Lower lobe of right lung (tissue), 2 donors: ENCODE measurements at regions not wholly inside any gene's neighbourhood (a gene's known extent, or its start where the extent isn't known, plus 50 kb on each side); places are given as distances from the start of the nearest gene placed in this dataset.
"Not testable (repeated sequence)": the region's sequence is repeated elsewhere in the genome, so short reads cannot be mapped to it uniquely, and the experiment has no call there.

ENCODE experiments used
- ATAC-seq, 2 donors: fragments of 200-7000 bp; cut with Tn5 transposase; one replicate each; pipeline ENCODE4 v1.9.1; 2020 to 2022; ENCODE audit warnings: mild to moderate bottlenecking in 2 of 2, moderate library complexity in 2 of 2
- DNase-seq: peaks from one replicate; pipeline ENCODE4 v3.0.0-alpha.2; 2020
- H3K27ac ChIP-seq: fragments of 200-600 bp; one replicate; pipeline ENCODE4 v1.8.0; 2022
- H3K27me3 ChIP-seq: fragments of 200-600 bp; one replicate; pipeline ENCODE4 v1.8.0; 2022; ENCODE audit warnings: low read depth
- H3K36me3 ChIP-seq: fragments of 200-600 bp; one replicate; pipeline ENCODE4 v1.8.0; 2022; ENCODE audit warnings: mild to moderate bottlenecking
- H3K4me1 ChIP-seq: fragments of 200-600 bp; one replicate; pipeline ENCODE4 v1.8.0; 2022
- H3K4me3 ChIP-seq: fragments of 200-600 bp; one replicate; pipeline ENCODE4 v1.8.0; 2022; ENCODE audit warnings: mild to moderate bottlenecking
- H3K9me3 ChIP-seq: fragments of 200-600 bp; one replicate; pipeline ENCODE4 v1.8.0; 2022
- intact Hi-C: fragments of 100-400 bp; cut with DNase I; formaldehyde crosslinking; loops from one replicate; pipeline ENCODE4 v1.11.0; 2022
- TF ChIP-seq, protein P1 (sequence below): fragments of 200-600 bp; IDR thresholded peaks from one replicate; pipeline ENCODE4 v1.8.0; 2022; ENCODE audit warnings: antibody characterized with exemption, mild to moderate bottlenecking
- donor health status: DM: no; HTN: yes; CAD: no; lungs with severe emphysema.

DNA sequence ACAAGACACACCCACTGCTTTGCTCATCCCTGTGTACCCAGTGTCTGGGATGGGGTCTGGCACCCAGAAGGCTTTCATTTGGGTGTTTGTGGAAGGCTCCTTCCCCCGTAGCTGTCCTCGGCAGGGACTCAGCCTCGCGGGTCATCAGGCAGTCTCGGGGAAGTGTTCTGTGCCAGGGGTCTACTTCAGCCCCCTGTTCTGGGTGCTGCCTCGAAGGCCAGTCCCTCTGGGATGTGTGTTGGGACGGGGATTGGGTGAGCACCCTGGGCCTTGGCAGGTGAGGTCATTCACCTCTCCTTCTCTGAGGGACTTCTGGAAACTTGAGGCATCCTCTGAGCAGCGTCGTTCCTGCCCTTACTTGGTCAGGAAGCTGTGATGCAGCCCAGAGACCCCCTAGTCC lies 65.5 kb downstream of the RPUSD4 start:
- Histone ChIP-seq H3K36me3 (no peaks in the 10 kb centered on the region), H3K4me1 (peaks cover 4% of the 10 kb centered on the region), H3K27ac (no peak overlapping the region), H3K4me3 (no peak overlapping the region), H3K9me3 (no peaks in the 10 kb centered on the region), H3K27me3 (no peaks in the 10 kb centered on the region)
- TF ChIP-seq, protein P1, sequence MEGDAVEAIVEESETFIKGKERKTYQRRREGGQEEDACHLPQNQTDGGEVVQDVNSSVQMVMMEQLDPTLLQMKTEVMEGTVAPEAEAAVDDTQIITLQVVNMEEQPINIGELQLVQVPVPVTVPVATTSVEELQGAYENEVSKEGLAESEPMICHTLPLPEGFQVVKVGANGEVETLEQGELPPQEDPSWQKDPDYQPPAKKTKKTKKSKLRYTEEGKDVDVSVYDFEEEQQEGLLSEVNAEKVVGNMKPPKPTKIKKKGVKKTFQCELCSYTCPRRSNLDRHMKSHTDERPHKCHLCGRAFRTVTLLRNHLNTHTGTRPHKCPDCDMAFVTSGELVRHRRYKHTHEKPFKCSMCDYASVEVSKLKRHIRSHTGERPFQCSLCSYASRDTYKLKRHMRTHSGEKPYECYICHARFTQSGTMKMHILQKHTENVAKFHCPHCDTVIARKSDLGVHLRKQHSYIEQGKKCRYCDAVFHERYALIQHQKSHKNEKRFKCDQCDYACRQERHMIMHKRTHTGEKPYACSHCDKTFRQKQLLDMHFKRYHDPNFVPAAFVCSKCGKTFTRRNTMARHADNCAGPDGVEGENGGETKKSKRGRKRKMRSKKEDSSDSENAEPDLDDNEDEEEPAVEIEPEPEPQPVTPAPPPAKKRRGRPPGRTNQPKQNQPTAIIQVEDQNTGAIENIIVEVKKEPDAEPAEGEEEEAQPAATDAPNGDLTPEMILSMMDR: no peak
- intact Hi-C loops: no loop called here
- no peak for DNase-seq
- no peak for ATAC-seq

DNA sequence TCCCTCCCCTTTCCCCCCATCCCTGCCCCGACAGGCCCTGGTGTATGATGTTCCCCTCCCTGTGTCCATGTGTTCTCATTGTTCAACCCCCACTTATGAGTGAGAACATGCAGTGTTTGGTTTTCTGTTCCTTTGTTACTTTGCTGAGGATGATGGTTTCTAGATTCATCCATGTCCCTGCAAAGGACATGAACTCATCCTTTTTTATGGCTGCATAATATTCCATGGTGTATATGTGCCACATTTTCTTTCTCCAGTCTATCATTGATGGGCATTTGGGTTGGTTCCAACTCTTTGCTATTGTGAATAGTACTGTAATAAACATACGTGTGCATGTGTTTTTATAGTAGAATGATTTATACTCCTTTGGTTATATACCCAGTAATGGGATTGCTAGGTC lies 68.0 kb downstream of the RPUSD4 start:
- H3K36me3 ChIP-seq, H3K9me3 ChIP-seq, DNase-seq, H3K4me3 ChIP-seq, H3K27me3 ChIP-seq, H3K27ac ChIP-seq, intact Hi-C loops, ATAC-seq: not testable (repeated sequence)
- H3K4me1 ChIP-seq: peaks cover 29% of the 10 kb centered on the region

DNA sequence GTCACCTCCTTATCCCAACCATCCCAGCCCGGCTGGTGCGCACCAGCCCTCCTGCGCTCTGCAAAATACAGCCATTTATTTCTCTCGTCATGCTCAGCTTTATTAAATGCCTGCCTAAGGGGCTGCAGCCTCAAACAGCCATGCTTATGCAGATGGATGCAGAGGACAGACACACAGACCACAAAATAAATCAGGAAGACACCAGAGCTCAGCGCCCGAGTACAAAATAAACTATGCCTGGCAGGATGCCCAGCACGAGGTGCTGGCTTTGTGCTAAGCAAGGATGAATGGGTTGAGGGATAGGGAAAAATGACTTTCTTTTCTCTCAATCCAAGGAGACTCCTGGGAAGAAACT lies 70.5 kb downstream of the RPUSD4 start:
- Histone ChIP-seq H3K4me3 (no peak overlapping the region), H3K36me3 (no peaks in the 10 kb centered on the region), H3K27me3 (no peaks in the 10 kb centered on the region), H3K9me3 (no peaks in the 10 kb centered on the region), H3K27ac (no peak overlapping the region), H3K4me1 (peaks cover 36% of the 10 kb centered on the region)
- TF ChIP-seq, protein P1: no peak
- ATAC-seq (peak; percentile 8 to 25), DNase-seq (no peak)
- intact Hi-C loops: no loop called here

DNA sequence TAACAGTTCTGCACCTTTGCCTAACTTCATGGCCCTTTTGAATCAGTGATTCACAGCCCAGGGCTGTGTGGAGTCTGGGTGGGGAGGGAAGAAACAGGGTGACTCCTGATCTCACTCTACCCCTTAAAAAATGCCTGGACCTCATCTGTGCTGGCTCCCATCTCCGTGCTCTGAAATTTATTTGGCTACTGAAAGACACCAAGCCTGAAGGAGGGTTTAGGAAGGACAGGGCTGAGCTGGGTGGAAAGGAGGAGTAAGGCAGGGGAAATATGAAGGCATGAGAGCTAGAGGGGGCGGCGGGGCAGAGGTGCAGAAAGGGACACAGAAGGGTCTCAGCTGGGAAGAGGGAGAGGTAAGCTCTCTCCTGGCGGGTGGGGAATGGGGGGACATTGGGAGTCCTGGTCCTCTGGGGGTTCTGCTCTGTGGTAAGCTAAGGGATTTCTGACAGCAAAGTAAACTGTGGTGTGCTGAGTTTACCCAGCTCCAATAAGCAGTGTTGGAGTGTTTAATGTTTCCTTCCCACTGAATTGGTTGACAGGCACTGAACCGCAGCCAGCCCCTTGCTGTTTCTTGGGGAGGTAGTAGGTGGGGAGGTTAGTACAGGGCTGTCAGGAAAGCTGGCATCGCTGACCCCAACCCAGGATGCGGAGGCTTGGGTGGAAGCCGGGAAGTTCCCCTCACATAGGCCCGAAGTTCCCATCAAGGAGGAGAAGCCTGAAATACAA lies 71.1 kb downstream of the RPUSD4 start:
- no peaks in the 10 kb centered on the region for H3K9me3 ChIP-seq
- DNase-seq (no peak), ATAC-seq (peak; percentile 24 to 57)
- H3K4me1 ChIP-seq: peaks cover 42% of the 10 kb centered on the region
- TF ChIP-seq, protein P1: no peak
- no peak overlapping the region for H3K27ac ChIP-seq
- H3K36me3 ChIP-seq: no peaks in the 10 kb centered on the region
- no peaks in the 10 kb centered on the region for H3K27me3 ChIP-seq
- intact Hi-C loops: no loop called here
- H3K4me3 ChIP-seq: no peak overlapping the region

DNA sequence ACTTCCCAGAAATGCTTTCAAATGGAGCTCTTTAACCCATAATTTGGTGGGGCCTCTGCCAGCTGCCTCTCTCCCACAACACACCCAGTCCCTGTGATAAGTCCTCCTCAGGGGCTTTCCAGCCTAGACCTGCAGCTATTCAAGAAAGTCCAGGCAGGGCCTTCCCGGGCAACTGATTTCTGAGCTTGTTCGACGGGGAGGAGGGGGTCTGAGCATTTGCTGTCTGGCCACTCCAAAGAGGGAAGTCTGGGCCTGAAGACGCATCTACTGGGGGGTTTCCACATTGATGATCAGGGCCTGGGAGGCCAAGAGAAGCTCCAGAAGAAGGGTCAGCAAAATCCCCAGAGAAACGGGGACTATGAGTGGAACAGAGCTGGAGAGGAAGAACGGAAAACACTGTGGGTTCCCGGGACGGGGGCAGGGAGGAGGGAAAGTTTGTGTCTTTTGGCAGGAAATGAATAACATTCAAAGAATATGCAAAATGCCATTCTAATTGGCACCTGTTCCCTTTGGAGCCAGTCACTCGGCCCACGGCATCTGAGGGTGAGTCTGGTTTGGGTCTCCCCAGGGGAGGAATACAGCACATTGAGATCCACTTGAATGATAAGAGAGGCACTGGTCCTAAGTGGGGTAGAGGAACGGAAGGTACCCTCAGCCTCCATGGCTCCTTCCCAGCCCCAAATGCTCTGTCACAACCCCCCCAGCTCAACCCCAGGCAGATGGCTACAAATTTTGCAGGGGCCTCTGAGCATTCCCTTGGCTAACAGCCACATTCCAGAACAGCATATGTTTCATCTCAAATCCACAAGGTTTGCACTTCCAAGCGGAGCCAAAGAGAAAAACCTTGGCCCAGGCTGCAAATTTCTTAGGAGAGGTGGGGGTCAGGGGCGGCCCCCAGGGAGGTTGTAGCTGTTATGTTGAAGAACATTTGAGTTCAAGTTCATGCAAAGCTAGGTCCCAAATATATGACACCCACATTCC lies 72.0 kb downstream of the RPUSD4 start:
- intact Hi-C loops: no loop called here
- no peak overlapping the region for H3K4me3 ChIP-seq
- H3K9me3 ChIP-seq: no peaks in the 10 kb centered on the region
- peaks cover 43% of the 10 kb centered on the region for H3K4me1 ChIP-seq
- H3K36me3 ChIP-seq: no peaks in the 10 kb centered on the region
- DNase-seq: no peak
- H3K27ac ChIP-seq: peak overlapping the region; percentile 36
- ATAC-seq: peak; percentile 37 to 53
- H3K27me3 ChIP-seq: no peaks in the 10 kb centered on the region
- TF ChIP-seq, protein P1: no peak

DNA sequence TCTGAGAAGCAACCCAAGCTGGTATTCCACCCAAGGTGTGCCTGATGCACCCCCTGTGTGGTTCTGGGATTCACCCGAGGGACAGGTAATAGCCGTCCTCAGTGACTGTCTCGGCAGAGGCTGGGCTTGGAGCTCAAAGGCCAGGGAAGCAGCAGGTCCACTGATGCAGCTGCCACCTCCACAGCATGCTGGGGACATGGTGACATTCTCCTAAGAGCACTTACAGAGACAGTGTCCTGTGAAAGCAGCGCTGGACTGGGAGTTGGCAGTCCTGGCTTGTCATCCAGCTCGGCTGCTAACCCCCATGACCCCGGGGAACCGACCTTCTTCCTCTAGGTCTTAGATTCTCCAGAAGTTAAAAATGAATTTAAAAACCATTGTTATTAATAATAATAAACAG lies 72.8 kb downstream of the RPUSD4 start:
- no peaks in the 10 kb centered on the region for H3K36me3 ChIP-seq
- H3K27ac ChIP-seq: no peak overlapping the region
- no peaks in the 10 kb centered on the region for H3K27me3 ChIP-seq
- ATAC-seq (no peak), DNase-seq (no peak)
- H3K4me3 ChIP-seq: no peak overlapping the region
- H3K4me1 ChIP-seq: peaks cover 43% of the 10 kb centered on the region
- no peaks in the 10 kb centered on the region for H3K9me3 ChIP-seq
- TF ChIP-seq, protein P1: no peak
- intact Hi-C loops: no loop called here
